Activated T-cell treated with anti-CD3 and anti-CD28 coated beads, Interleukin-2, amount 50 U/mL, for 4 hours (primary cell): ENCODE measurements at regions not wholly inside any gene's neighbourhood (a gene's known extent, or its start where the extent isn't known, plus 50 kb on each side); places are given as distances from the start of the nearest gene placed in this dataset.

Experiments used
- ATAC-seq, 2 donors: fragments of 200-7000 bp; cut with Tn5 transposase; one replicate each; pipeline ENCODE4 v1.10.0; 2021
- DNase-seq: peaks from one replicate; pipeline ENCODE4 v3.0.0-alpha.2; 2020
- H3K27me3 Mint-ChIP-seq: one replicate; pipeline ENCODE4 v1.8.0; 2021; ENCODE audit warnings: low read depth, mixed read lengths
- H3K36me3 Mint-ChIP-seq: one replicate; pipeline ENCODE4 v1.8.0; 2022; ENCODE audit warnings: mixed read lengths; ENCODE audit not compliant: insufficient read depth
- H3K4me1 Mint-ChIP-seq: one replicate; pipeline ENCODE4 v1.8.0; 2021; ENCODE audit warnings: low read depth, mixed read lengths
- H3K4me3 Mint-ChIP-seq: one replicate; pipeline ENCODE4 v1.8.0; 2021; ENCODE audit warnings: mild to moderate bottlenecking, moderate library complexity, mixed read lengths
- H3K9me3 Mint-ChIP-seq: one replicate; pipeline ENCODE4 v1.8.0; 2021; ENCODE audit warnings: mixed read lengths

- ATAC-seq (no peak), DNase-seq (no peak)
- Mint-ChIP-seq H3K9me3 (peaks cover under 1% of the 10 kb centered on the region), H3K4me3 (no peak overlapping the region), H3K36me3 (no peaks in the 10 kb centered on the region), H3K4me1 (peaks cover 4% of the 10 kb centered on the region), H3K27me3 (peaks cover 7% of the 10 kb centered on the region)
Observed at GRCh38 chr13:77443511-77443910, 92.0 kb upstream of the SCEL start.

- Mint-ChIP-seq H3K4me1 (no peaks in the 10 kb centered on the region), H3K27me3 (peaks cover 1% of the 10 kb centered on the region), H3K9me3 (peaks cover 3% of the 10 kb centered on the region), H3K4me3 (no peak overlapping the region), H3K36me3 (no peaks in the 10 kb centered on the region)
- no peak for ATAC-seq
- no peak for DNase-seq
Observed at GRCh38 chr13:77437267-77437666, 98.2 kb upstream of the SCEL start.

GRCh38 chr13:77434289-77434688 lies 101.2 kb upstream of the SCEL start:
- ATAC-seq (no peak), DNase-seq (no peak)
- Mint-ChIP-seq H3K9me3 (peaks cover 7% of the 10 kb centered on the region), H3K36me3 (no peaks in the 10 kb centered on the region), H3K4me3 (no peak overlapping the region), H3K4me1 (peaks cover 12% of the 10 kb centered on the region), H3K27me3 (no peaks in the 10 kb centered on the region)

- no peak overlapping the region for H3K4me3 Mint-ChIP-seq
- ATAC-seq = no peak
- H3K9me3 Mint-ChIP-seq = peaks cover 9% of the 10 kb centered on the region
- DNase-seq = no peak
- no peaks in the 10 kb centered on the region for H3K36me3 Mint-ChIP-seq
- H3K27me3 Mint-ChIP-seq = no peaks in the 10 kb centered on the region
- peaks cover 20% of the 10 kb centered on the region for H3K4me1 Mint-ChIP-seq
Observed at GRCh38 chr13:77431449-77431848, 104.1 kb upstream of the SCEL start.

- Mint-ChIP-seq H3K36me3 (no peaks in the 10 kb centered on the region), H3K27me3 (peaks cover 2% of the 10 kb centered on the region)
Observed at GRCh38 chr13:77430377-77430951, 103.6 kb upstream of the MYCBP2 start.

GRCh38 chr13:77429320-77430142 lies 102.6 kb upstream of the MYCBP2 start:
- Mint-ChIP-seq H3K4me1 (peaks cover 20% of the 10 kb centered on the region), H3K9me3 (peaks cover 9% of the 10 kb centered on the region), H3K36me3 (no peaks in the 10 kb centered on the region), H3K27me3 (peaks cover 3% of the 10 kb centered on the region), H3K4me3 (peak overlapping the region; percentile 24)
- peak; percentile 85 to 92 for ATAC-seq
- peak; percentile 4 for DNase-seq

More at GRCh38 chr13:77430377-77430951, 103.6 kb upstream of the MYCBP2 start:
- Mint-ChIP-seq H3K4me3 (no peak overlapping the region), H3K9me3 (peaks cover 9% of the 10 kb centered on the region), H3K4me1 (peaks cover 20% of the 10 kb centered on the region)
- ATAC-seq = no peak
- no peak for DNase-seq

- ATAC-seq (no peak), DNase-seq (no peak)
- Mint-ChIP-seq H3K9me3 (peaks cover 6% of the 10 kb centered on the region), H3K27me3 (peaks cover 3% of the 10 kb centered on the region), H3K36me3 (no peaks in the 10 kb centered on the region), H3K4me1 (peaks cover 16% of the 10 kb centered on the region), H3K4me3 (no peak overlapping the region)
Observed at GRCh38 chr13:77425705-77426104, 98.8 kb upstream of the MYCBP2 start.

GRCh38 chr13:77423296-77423695 lies 96.4 kb upstream of the MYCBP2 start:
- DNase-seq (no peak), ATAC-seq (no peak)
- H3K9me3 Mint-ChIP-seq = no peaks in the 10 kb centered on the region
- no peaks in the 10 kb centered on the region for H3K4me1 Mint-ChIP-seq
- no peaks in the 10 kb centered on the region for H3K36me3 Mint-ChIP-seq
- H3K4me3 Mint-ChIP-seq = no peak overlapping the region
- peaks cover 3% of the 10 kb centered on the region for H3K27me3 Mint-ChIP-seq

- Mint-ChIP-seq H3K9me3 (no peaks in the 10 kb centered on the region), H3K4me3 (no peak overlapping the region), H3K27me3 (peaks cover 3% of the 10 kb centered on the region), H3K4me1 (no peaks in the 10 kb centered on the region), H3K36me3 (no peaks in the 10 kb centered on the region)
- DNase-seq = no peak
- no peak for ATAC-seq
Observed at GRCh38 chr13:77422724-77423123, 95.8 kb upstream of the MYCBP2 start.

- ATAC-seq = no peak
- Mint-ChIP-seq H3K4me3 (no peak overlapping the region), H3K4me1 (peaks cover 10% of the 10 kb centered on the region), H3K9me3 (no peaks in the 10 kb centered on the region), H3K36me3 (no peaks in the 10 kb centered on the region), H3K27me3 (no peaks in the 10 kb centered on the region)
- DNase-seq = no peak
Observed at GRCh38 chr13:77417897-77418296, 91.0 kb upstream of the MYCBP2 start.

- Mint-ChIP-seq H3K4me1 (peaks cover 10% of the 10 kb centered on the region), H3K36me3 (no peaks in the 10 kb centered on the region)
Observed at GRCh38 chr13:77416666-77417212, 89.8 kb upstream of the MYCBP2 start.

GRCh38 chr13:77415253-77416071 lies 88.6 kb upstream of the MYCBP2 start:
- no peak for DNase-seq
- Mint-ChIP-seq H3K27me3 (no peaks in the 10 kb centered on the region), H3K36me3 (no peaks in the 10 kb centered on the region), H3K4me1 (peaks cover 10% of the 10 kb centered on the region), H3K9me3 (no peaks in the 10 kb centered on the region), H3K4me3 (no peak overlapping the region)
- ATAC-seq = no peak

More at GRCh38 chr13:77416666-77417212, 89.8 kb upstream of the MYCBP2 start:
- Mint-ChIP-seq H3K27me3 (no peaks in the 10 kb centered on the region), H3K4me3 (no peak overlapping the region), H3K9me3 (no peaks in the 10 kb centered on the region)
- ATAC-seq = no peak
- DNase-seq = no peak

- H3K36me3 Mint-ChIP-seq = no peaks in the 10 kb centered on the region
- ATAC-seq (no peak), DNase-seq (no peak)
- no peak overlapping the region for H3K4me3 Mint-ChIP-seq
- peaks cover 10% of the 10 kb centered on the region for H3K4me1 Mint-ChIP-seq
- no peaks in the 10 kb centered on the region for H3K9me3 Mint-ChIP-seq
- no peaks in the 10 kb centered on the region for H3K27me3 Mint-ChIP-seq
Observed at GRCh38 chr13:77412860-77413259, 86.0 kb upstream of the MYCBP2 start.

GRCh38 chr13:77412116-77412635 lies 85.3 kb upstream of the MYCBP2 start:
- H3K4me1 Mint-ChIP-seq = peaks cover 10% of the 10 kb centered on the region
- H3K36me3 Mint-ChIP-seq = no peaks in the 10 kb centered on the region
- ATAC-seq = no peak
- H3K27me3 Mint-ChIP-seq = no peaks in the 10 kb centered on the region
- DNase-seq = no peak
- no peaks in the 10 kb centered on the region for H3K9me3 Mint-ChIP-seq
- H3K4me3 Mint-ChIP-seq = no peak overlapping the region
